ENCODE measurements at regions not wholly inside any gene's neighbourhood (a gene's known extent, or its start where the extent isn't known, plus 50 kb on each side); places are given as distances from the start of the nearest gene placed in this dataset.

- DNase-seq (ENCODE audit: low spot score), result no peak
Measured at GRCh38 chr2:71791501-71792135, 338.3 kb downstream of the DYSF start.

DNA sequence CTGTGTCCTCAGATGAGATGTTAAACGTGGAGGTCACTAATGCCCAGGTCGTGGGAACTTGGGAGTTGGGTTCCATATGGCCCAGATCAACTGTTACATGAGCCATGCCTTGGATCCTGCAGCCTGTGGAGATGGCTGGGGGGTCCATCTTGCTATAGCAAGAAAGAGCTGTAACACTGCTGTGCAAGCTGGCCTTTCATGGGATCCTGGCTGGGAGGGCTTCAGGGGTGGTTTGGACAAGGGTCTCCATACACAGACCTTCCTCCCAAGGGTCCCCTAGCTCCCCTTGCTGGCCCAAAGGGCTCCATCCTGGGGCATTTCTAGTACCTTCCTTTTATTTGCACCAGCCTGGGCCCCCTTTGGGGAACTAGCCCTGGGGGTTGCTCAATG, 337.7 kb downstream of the DYSF start:
- DNase-seq (ENCODE audit: low spot score), result no peak

DNA sequence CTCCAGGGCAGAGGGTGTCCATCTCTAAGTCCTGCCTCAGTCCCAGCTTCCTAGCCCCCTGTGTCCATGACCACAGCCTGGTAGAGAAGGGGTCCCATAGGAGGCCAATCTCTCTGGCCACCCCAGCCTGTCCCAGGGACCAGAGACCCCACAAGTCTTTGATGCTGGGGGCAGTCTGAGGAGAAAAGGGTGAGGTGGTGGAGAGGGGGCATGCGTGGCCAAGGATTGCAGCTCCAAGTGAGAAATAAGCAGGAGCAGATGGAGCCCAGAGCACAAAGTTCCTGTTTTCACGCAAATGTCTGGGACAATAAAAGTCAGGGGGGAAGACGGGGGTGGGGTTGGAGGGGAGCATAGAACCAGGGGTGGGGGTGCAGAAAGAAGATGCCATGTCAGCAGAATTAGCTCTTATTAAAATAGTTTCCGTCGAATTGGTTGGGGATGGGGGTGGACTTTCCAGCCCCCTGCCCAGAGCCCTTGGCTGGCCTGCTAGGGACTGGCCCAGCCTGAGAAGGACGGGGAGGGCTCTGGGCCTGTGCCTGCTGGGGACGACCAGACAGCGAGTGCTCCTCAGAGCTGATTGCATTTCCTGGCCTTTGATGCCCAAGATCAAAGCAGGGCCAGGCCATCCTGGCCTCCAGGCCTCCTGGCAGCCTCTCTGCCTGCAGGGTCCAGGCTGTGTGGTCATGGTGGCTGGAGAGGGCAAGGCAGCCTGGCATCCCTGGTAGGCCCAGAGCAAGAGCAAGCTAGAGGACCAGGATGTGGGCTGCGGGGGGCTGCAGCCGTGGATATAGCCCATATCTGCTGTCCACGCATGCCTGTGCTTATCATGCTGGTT, 337.1 kb downstream of the DYSF start:
- no peak for DNase-seq (ENCODE audit: low spot score)

GRCh38 chr2:71789556-71790204, 336.3 kb downstream of the DYSF start:
- no peak for DNase-seq (ENCODE audit: low spot score)

DNA sequence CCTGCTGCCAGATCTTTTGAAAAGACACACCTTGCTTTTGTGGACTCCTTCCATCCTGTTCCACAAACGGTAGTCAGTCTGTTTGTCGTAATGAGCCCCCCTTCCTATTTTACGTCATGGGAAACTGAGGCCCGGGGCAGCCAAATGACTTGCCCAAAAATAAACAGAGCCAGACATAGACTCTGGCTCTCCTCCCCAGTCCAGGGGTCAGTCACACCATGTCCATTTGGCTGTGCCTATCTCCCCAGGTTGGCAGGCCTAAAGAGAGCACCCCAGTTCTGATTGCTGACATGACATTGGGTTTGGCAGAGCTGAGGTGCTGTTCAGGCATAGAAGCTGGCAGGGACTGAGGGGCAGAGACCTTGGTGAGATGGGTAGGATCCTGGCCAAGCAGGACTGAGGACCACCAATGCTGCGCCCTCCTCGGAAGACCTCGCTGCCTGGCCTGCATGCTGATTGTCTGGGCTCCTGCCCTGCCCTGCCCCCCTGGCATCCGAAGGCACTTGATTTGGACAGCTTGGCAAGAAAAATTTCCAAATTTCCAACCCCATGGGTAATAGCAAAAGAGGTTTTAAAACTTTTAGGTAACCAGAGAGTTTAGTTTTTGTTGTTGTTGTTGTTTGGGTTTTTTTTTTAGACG, 335.4 kb downstream of the DYSF start:
- no peak for DNase-seq (ENCODE audit: low spot score)

DNA sequence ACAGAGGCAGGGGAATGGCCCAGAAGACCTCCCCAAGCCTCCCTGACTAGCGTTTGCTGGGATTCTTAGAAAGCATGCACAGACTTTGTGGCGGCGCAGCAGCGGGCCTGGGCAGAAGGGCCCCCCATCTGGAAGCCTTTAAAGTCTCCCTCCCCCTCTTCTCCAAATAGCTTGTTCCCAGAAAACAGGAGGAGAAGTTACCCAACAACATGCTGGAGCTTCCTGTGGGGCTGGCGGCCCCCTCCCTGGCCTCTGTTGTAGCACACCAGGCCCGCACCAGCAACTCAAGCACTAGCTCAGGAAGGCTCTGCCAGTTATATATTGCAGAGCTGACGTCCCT, 334.8 kb downstream of the DYSF start:
- no peak for DNase-seq (ENCODE audit: low spot score)

DNA sequence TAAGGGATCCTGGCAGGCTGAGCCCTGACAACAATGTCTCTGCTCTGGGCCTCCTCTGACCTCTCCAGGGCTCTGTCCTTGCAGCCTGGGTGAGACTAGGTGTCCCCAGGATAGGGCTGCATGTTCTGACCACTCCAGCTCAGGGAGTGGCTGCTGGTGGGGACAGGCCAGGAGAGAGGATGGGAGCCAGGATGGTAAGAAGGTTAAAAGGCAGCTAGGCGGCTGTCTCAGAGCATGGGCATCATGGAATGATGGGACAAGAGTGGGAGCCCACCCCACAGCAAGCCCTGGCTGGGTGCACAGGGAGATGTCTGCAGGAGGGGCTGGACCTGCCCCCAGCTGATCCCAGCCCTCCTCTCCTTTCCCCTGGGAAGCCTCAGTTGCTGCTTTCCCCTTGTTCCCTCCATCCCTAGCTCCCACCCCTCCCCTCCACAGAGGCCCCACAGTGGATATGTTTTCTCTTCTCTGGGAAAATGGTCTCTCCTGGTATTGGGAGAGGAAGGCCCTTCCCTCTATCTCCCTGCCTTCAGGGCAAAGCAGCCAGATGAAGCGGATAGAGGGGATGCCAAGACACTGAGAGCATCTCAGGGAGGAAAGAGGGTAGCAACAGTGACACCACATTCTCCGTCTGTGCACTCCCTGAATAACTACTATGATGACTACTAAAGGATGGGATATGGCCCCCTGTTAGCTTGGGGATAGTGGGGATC, 334.3 kb downstream of the DYSF start:
- no peak for DNase-seq (ENCODE audit: low spot score)

- DNase-seq (ENCODE audit: low spot score), result no peak
Measured at GRCh38 chr2:71787108-71787415, 333.7 kb downstream of the DYSF start.

DNA sequence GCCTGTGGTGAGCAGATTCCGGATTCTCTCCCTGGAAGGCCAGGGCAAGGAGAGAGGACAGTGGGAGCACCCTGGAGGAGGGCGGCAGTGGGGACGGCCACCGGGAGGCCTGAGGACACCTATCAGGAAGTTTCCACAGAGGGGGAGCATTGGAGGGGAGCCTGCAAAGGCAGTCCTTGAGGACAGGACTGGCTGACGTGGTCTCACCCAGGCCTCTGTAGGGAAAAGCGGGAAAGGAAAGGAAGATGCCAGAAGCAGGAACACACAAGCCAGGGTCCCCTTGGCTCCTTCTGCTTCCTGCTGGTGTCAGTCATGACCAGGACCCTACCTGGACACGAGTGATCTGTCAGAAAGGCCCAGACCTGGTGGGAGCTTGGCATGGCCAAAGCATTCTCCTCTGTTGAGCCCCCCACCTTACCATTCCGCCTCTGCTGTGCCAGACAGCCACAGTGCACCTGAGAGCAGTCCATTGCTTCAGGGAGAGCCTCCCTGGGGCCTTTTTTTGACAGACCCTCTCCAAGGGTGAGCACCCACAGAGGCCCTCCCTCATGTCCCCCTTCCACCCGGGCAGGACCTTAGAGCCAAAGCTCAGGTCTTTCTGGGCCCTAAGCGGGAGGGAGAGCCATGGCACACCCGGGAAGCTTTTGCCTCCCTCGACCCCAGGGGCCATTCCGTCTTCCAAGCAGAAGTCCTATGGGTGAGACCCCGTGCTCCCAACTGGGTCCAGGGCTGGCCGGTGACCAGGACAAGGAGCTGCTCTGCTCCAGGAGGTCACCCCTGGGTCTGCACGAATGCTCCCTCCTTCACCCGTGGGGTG, 333.1 kb downstream of the DYSF start:
- DNase-seq (ENCODE audit: low spot score), result no peak

GRCh38 chr2:71785516-71785981, 332.2 kb downstream of the DYSF start:
- DNase-seq (ENCODE audit: low spot score), result no peak

DNA sequence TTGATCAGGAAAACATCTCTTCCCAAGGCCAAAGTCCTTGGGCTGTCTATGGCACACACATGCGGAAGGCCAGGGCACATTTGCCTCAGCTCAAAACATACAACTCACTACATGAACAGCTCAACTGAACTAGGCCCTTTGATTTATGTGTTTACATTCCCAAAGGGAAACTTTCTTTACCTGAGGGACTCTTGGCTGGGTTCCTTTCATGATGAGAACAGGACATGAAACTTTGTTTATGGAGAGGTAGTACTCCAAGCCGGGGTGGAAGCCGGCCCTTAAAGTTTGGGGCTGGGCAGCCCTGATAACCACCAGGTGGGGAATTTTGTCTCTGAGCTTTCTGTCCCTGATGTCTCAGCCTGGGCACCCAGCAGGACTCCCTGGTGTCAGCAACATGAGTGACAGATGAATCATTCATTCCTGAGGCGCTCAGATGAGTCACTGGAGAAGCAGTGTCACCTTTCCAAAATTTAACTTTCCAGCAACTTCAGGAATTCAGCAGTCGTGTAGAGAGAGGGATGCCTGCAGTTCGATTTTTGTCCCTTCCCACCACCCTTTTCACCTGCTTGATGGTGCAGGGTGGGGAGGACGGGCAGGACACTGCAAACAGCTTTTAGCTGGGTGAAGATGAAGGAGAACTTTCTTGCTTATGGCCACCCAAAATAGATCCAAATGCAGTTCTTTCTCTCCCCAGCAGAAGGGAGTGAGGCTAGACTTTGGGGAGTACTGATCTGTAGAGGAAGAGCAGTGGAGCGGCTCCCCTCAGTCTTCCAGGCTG, 331.6 kb downstream of the DYSF start:
- peak; percentile 39 for DNase-seq (ENCODE audit: low spot score)

DNA sequence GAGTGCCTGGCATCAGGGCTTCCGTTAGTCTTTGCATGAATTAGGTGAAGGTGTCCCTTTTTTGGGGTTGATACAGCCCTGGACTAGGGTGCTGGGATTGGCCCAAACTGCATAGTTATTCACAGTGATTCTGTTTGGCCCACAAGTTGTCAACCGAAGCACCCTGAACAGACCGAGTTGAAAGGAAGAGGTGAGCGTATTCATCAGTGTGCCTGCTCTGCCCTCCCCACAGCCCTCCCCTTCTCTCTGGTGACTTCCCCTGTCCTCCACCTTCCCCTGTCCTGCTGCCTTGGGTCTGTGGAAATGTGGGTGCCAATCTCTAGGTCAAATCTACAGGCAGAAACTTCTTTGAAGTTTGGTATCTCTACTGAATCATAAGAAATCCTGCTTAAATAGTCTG, 330.5 kb downstream of the DYSF start:
- no peak for DNase-seq (ENCODE audit: low spot score)

- no peak for DNase-seq (ENCODE audit: low spot score)
Measured at GRCh38 chr2:71783215-71783614, 329.9 kb downstream of the DYSF start.

- no peak for DNase-seq (ENCODE audit: low spot score)
Measured at GRCh38 chr2:71782323-71782722, 329.0 kb downstream of the DYSF start.

- DNase-seq (ENCODE audit: low spot score), result no peak
Measured at GRCh38 chr2:71781695-71782228, 328.4 kb downstream of the DYSF start.

DNA sequence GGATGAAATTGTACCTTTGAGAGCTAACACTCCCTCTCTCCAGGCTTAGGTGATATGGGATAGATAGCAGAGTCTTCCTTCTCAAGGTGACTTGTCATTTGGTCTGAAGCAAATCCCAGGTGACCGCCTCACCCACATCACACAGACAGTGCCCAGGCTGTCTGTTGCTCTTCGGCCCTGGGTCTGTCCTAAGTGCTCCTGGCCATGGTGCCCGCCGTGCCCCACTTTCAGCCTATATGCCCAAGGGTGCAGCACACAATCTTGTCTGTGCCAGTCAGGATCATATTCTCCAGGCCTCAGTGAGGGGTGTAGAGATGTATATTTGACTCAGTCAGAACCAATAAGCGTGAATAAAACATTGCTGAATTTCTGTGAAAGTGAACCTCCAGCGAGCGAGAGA, 326.8 kb downstream of the DYSF start:
- no peak for DNase-seq (ENCODE audit: low spot score)

GRCh38 chr2:71779774-71780105, 326.4 kb downstream of the DYSF start:
- no peak for DNase-seq (ENCODE audit: low spot score)

GRCh38 chr2:71778936-71779773, 325.8 kb downstream of the DYSF start:
- no peak for DNase-seq (ENCODE audit: low spot score)

DNA sequence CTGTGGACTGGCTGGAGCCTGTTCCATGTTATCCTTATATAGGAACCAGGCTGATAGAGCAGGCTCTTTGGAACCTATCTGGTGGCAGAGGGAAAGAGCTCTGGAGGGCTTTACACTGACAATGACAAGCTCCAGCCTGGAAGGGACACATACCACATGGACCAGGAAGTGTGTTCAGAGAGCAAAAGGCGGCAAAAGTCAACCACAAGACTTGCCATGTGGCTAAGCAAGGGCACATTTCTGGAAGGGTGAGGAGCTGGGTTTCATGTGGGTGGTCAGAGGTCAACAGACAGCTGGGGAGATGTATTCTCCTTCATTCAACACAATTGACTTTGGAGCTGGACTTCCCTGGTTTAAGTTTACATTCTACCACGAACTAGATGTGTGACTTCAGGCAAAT, 325.2 kb downstream of the DYSF start:
- no peak for DNase-seq (ENCODE audit: low spot score)

DNA sequence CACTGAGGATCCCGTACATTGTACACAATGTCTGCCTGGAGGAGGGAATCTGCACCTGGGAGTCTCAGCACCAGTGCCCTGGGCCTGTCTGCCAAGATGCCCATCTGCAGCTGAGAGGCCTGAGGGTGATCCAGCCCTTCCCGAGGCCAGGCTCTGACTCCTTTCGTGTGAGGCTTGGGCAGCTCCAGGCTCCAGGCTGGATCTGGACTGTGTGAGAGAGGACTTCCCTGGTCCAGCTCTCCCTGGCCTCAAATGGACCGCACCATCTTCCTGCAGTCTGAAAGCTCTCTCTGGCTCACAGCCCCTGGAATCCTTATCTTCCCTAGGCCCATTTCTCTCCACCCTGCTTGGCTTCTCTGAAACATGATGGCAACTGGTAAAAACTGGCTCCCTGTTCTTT, 324.6 kb downstream of the DYSF start:
- DNase-seq (ENCODE audit: low spot score), result no peak
